ENCODE measurements at regions not wholly inside any gene's neighbourhood (a gene's known extent, or its start where the extent isn't known, plus 50 kb on each side); places are given as distances from the start of the nearest gene placed in this dataset.
"Not testable (repeated sequence)": the region's sequence is repeated elsewhere in the genome, so short reads cannot be mapped to it uniquely, and the experiment has no call there.

DNA sequence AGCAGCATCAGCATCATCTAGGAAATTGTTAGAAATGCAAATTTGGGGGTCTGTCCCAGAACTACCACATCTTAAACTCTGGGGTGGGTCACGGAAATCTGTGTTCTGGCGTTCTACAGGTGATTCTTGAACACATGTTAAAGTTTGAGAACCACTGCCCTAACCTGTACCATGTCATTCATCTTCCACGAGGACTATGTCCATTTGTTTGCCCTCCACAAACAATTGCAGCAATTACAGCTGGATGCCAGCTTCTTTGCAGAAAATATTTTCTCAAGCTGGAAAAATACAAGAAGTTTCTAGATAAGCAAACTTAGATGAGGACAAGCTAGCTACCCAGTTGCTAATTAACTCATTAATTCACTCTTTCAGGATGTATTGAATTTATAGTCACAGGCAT is 54.1 kb downstream of the MAFB start:
- in situ Hi-C loops (cut with MboI; ENCODE audit: low sequenced_read_pairs), result no loop called here

DNA sequence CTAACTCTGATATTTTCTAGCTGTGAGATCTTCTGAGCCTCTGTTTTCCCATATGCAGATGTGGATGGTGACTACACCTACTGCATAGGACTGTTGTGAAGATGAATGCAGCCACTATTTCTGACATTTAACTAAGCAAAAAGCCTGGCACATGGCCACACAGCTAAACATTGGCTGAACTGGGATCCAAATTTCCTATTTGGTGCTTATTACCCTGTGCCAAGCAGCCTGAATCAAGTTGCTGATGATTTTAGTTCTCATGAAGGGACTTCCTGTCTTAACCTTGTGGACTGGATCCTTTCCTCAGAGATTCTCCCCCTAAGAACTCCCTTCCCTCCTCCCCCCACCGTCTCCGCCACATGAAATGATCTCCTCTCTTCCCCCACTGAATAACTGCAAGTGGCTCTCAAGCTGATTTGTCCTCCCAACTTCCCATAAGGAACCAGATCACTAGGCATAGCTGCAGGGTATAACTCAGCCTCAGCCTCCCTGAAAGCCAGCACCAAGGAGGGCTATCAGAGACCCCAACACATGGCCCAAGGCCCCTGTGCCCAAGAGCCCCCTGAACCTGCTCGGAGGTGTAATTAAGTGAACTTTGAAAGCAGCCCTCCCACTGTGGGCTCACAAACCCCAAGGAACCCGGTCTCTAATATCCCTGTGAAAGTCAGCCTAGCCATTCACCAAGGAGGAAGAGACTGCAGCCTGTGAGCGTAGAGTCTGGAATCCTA is 55.7 kb downstream of the MAFB start:
- in situ Hi-C loops (cut with MboI; ENCODE audit: low sequenced_read_pairs), result no loop called here

DNA sequence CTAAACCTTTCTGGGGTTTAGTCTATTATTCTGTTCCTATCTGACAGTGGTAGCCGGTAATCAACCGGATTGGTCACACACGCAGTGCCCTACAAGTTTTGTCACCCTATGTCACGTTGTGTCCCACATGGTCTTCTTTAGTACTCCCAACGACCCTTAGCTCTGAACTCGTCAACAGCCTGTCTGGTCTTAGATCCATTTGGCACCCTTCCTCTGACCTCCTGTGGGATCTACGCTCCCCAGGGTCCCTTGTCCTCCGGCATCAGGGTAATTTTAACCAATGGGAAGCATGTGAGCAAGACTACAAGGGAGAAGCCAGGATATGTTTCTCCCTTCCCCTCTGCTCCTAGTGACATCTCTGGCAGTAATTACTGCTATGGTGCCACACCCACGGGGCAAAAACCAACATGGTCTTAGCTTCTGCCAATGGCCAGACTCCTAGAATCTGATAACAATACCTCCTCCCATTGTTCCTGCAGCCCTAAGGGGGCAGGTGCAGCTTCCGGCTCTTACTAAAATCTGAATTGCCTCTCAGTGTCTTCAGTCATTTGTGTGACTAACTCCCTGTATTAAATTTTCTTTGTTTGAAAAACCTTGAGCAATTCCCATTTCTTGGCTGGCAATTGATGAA is 56.6 kb downstream of the MAFB start:
- in situ Hi-C loops (cut with MboI; ENCODE audit: low sequenced_read_pairs), result no loop called here

DNA sequence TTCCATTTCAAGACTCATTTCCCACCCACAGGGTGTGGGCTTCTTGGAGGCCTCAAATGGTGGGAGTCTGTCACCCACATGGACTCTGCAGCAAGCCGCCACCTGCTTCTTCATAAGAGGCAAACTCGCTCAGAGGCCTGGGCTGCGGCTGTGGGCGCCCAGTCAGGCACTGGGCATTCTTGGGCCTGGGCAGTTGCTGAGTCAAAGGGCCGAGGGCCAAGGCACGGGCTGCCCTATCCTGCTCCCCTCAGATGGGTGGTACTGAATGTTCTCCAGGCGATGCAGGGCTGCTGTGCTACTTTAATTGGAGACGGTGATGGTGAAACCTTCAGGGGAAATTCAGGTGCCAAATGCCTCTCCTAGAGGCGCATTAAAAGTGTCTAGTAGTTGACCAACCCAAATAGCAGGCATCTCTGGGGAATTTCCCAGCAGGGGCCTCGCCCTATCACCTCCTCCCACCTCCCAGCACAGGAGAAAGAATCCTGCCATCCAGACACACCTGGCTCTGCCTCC is 57.9 kb downstream of the MAFB start:
- in situ Hi-C loops (cut with MboI; ENCODE audit: low sequenced_read_pairs), result no loop called here

DNA sequence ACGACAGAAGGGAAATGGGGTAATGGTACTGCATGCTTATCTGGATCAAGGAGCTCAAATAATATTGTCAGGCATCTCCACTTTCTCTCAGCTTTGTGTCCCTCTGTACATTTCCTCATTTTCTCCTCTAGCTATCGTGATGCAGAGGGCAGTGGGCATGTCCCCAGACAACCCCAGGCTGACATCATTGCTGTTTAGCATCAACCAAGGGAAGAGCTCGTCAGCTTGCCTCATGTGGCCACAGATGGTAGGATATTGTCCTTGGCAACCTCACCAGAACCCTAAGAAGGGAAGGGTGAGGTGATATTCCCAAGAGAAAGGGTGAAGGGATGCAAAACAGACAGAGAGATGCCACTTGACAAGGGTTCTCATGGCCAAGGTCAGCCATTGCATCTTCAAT is 58.3 kb downstream of the MAFB start:
- in situ Hi-C loops (cut with MboI; ENCODE audit: low sequenced_read_pairs), result no loop called here

DNA sequence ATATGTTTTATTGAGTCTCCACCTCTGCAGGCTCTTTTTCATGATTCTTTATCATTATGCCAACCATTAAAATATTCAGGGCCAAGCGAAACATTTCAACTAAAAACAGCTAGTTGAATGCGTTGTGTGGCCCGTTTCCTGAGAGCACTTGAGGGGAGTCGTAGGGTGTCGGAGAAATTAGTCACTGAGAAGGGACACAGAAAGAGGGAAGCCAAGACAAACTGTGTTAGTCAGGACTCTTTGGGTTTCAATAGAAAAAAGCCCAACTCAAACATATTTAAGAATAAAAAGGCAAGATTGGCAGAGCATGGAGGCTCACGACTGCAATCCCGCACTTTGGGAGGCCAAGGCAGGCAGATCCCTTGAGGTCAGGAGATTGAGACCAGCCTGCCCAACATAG is 58.9 kb downstream of the MAFB start:
- in situ Hi-C loops (cut with MboI; ENCODE audit: low sequenced_read_pairs), result no loop called here

DNA sequence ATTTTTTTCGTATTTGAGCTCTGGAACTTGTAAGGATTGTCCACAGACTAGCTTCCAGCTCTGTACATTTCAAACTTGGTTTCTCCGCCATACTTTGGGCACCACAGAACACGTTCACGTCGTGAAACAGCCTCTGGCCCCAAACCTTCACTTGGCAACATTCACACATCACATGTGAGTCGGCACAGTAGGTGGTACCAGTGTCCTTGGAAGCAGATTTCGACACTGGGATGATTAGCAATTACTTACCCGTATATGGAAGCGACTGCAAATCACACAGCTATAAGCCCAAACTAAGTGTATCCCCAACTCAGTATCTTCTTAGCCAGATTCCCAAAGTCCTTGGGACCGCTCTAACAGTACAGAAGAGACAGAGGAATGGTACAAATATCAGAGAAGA is 60.2 kb downstream of the MAFB start:
- in situ Hi-C loops (cut with MboI; ENCODE audit: low sequenced_read_pairs), result no loop called here

DNA sequence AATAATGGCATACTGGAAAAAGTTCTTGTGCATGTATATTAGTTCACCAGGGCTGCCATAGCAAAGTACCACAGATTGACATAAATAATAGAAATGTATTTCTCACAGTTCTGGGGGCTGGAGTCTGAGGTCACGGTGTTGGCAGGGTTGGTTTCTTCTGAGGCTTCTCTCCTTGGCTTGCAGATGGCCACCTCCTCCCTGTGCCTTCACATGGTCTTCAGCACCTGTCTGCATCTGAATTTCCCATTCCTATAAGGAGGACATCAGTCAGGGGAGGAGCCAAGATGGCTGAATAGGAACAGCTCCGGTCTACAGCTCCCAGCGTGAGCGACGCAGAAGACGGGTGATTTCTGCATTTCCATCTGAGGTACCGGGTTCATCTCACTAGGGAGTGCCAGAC is 70.0 kb downstream of the MAFB start:
- in situ Hi-C loops (cut with MboI; ENCODE audit: low sequenced_read_pairs), result not testable (repeated sequence)

DNA sequence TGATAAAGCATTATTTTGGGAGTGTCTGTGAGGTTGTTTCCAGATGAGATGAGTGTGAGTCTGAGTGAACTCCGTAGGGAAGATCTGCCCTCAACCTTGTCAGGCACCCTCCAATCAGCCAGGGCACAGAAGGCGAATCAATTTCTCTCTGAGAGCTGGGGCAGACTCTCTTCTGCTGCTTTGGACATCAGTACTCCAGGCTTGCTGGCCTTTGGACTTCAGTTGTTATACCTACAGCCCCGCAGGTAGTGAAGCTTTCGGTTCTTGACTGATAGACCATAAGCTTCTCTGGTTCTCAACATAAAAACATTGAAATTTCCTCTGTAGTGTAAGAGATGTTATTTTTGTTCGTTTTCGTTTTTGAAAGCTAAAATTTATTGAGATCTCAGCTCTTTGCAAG is 71.4 kb downstream of the MAFB start:
- in situ Hi-C loops (cut with MboI; ENCODE audit: low sequenced_read_pairs), result no loop called here

DNA sequence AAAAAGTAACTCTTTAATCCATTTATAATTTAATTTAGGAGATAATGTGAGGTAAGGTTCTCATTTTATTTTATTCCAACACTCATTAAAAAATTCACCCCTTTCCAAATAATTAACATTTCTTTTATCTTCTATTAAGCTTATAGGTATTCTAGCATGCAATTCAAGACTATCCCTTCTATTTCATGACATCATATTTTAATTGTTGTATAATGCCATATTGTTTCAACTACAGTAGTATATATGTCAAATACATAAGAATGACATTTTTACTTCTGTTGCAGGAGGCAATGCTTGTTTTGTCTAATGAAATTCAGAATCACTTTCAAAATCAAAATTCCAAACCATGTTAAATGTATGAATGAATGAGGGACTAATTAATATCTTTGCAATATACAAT is 76.2 kb downstream of the MAFB start:
- in situ Hi-C loops (cut with MboI; ENCODE audit: low sequenced_read_pairs), result no loop called here

DNA sequence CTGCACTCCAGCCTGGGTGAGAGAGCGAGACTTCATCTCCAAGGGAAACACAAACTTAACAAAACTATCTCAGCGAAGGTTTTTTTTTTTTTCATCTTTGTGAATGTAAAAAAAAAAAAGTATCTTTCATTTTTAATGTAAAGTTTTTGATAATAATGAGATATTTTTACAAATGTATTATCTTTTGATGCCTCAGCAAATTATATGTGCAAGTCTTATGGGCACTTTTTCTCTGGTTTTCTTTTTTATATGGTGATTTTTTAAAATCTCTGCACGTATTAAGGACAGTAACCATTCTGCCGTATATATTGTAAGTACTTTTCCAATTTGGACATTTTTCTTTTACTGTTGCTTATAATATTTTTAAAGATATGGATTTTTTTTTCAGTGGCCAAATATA is 76.8 kb downstream of the MAFB start:
- in situ Hi-C loops (cut with MboI; ENCODE audit: low sequenced_read_pairs), result no loop called here

DNA sequence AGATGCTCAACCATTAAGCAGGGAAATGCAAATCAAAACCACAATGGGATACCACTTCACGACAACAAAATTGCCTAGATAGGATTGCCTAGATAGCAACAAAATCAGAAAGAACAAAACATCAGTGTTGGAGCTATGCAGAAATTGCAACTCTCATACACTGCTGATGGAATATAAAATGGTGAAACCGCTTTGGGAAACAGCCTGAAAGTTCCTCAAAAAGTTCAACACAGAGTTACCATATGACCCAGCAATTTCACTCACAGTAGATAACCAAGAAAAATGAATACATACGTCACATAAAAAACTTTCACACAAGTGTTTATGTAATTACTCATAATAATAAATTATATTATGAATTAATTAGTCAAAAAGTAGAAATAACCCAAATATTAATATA is 78.3 kb downstream of the MAFB start:
- in situ Hi-C loops (cut with MboI; ENCODE audit: low sequenced_read_pairs), result no loop called here

DNA sequence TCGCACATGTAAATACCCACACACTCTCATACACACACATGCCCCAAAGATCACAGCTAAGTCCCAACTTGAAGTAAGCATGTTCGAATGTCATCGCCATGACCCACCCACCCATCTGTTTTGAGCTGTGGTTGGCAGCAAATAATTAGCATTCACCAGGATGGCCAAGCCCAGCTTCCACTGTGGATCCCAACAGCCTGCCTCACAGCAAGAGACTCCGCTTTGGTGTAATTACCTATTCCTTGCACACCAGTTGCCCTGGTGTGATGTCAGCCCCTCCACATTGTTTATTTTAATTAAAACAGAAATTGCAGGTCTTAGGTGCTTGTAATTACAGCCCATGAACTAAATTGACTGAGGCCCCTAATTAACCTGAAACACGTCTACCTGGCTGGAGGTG is 81.1 kb downstream of the MAFB start:
- in situ Hi-C loops (cut with MboI; ENCODE audit: low sequenced_read_pairs), result no loop called here

DNA sequence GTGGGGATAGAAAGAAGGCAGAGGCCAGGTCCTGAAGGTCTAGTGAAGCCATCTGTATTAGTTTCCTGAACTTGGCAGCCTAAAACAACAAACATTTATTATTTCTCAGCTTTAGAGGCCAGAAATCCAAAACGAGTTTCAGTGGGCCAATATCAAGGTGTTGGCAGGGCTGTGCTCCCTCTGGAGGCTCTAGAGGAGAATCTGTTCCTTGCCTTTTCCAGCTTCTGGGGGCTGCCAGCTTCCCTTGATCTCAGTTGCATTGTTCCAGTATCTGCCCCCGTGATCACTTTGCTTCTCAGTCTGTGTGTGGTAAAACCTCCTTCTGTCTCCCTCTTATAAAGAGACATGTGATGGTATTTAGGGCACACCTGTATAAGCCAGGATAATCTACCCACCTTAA is 82.4 kb downstream of the MAFB start:
- in situ Hi-C loops (cut with MboI; ENCODE audit: low sequenced_read_pairs), result no loop called here

DNA sequence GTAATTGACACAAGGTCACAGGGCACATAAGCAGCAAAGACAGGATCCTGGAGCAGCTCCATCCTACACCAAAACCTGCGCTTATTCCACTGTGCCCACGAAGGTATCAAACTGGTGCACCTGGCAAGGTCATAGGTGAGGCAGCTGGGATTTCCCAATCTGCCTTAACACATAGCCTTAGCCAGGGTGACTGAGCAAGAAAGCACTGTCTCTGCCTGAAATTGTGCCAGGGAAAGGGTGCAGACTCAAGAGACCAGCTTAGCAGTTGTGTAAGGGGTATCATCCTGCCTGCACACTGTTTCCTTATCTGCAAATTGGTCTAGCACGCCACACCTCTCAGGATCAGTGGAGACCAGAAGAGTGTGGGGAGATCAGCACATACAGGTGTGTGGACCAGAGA is 82.8 kb downstream of the MAFB start:
- in situ Hi-C loops (cut with MboI; ENCODE audit: low sequenced_read_pairs), result no loop called here

DNA sequence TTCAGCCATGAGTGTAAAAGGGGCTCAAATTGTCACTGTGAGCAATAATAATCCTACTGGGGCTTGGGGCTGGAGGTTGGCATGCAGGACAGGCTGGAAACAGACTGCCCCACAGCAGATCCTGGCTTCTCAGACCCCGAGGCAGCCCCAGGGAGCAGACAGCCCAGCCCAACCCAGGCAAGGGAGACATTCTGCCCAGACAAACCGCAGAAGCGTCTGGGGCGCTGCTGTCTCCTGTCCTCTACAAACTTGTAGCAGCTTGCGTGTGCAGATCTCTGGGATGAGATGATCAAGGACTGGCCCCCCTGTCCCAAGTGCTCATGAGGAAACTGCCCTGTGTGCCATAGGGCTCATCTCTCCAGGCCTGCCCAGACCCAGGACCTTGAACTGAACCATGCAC is 84.6 kb downstream of the MAFB start:
- in situ Hi-C loops (cut with MboI; ENCODE audit: low sequenced_read_pairs), result no loop called here

DNA sequence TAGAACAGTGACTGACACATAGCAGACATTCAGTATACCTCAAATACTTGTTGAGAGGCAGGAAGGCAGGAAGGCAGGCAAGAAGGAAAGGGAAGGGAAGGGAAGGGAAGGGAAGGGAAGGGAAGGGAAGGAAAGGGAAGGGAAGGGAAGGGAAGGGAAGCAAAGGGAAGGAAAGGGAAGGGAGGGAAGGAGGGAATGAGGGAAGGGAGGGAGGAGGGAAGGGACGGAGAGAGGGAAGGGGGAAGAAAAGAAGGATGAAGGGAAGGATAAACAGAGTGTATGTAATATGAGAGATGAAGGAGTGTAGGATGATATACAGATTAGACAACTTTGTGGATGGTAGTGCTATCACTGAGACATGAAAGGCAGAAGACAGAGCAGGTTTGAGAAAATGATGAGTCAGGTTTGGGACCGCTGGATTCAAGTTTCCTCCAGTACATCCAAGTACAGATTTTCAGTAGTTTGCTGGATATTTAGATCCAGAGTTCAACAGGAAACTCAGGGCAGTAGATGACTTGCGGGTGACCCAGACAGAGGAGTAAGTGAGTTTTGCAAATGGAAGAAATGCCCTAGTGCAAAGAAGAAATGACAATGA is 85.9 kb downstream of the MAFB start:
- in situ Hi-C loops (cut with MboI; ENCODE audit: low sequenced_read_pairs), result no loop called here

DNA sequence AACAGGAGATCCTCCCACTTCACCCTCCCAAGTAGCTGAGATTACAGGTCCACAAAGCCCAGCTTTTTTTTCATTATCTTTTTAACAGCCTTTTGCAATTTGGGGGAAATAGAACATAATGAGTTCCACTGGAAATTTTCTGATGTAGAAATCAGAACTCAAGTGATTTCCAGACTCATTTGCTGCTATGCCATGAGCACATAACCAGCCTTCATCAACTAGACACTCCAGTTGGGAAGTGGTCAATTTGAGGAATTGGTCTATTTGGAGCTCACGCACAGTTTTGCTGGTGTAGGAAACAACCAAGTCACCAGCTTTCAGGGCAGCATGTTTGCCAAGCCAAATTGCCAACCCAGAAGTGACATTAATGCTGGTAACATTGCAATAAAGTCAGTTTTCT is 86.7 kb downstream of the MAFB start:
- in situ Hi-C loops (cut with MboI; ENCODE audit: low sequenced_read_pairs), result no loop called here

DNA sequence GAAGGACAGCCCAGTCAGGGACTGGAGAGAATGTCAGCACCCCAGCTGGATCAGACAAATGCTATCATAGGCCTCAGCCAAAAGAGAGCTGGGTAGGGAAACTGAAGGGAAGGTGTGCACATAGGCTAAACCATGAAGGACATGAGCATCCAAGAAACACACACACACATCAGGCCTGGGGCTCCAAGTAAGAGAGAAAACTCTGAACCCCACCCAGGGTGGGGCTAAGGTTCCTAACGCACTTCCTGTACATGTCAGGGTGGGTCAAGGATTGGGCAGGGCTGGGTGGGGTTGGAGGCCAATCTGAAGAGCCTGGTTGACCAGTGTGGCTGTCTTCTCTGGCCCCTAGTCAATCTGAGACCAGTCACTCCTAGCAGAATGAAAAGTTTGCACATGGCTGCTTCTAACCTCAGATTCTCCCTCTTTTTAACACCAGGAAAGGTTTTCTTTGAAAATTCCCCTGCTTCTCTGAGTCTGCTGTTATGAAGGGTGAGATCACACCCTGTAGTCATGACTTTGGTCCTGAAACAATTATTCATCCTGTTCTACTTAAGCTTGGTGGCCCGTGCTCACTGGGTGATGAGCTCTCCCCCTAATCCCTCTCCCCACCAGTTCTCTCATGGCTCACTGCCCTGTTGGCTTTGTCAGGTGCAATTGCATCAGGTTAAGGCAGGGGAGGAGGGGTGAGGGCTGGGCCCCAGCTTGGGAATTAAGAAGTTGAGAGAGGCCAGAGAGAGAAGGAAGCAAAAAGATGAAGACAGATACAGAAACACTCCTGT is 88.4 kb downstream of the MAFB start:
- in situ Hi-C loops (cut with MboI; ENCODE audit: low sequenced_read_pairs), result no loop called here

DNA sequence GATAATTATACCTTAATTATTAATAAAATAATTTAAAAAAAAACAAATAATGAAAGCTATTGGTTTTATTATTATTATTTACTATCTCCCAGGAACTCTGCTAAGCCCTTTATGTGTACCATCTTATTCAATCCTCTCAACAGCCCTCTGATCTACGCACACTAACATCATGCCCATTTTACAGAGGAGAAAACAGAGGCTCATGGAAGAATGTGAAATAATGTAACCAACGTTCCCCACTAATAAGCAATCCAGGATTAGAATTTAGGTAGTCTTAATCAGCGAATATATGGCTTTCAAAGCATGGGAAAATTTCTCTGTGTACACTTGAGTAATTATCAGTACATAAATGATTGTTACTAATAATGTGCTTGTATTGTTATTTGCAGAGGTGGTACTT is 89.0 kb downstream of the MAFB start:
- in situ Hi-C loops (cut with MboI; ENCODE audit: low sequenced_read_pairs), result no loop called here

DNA sequence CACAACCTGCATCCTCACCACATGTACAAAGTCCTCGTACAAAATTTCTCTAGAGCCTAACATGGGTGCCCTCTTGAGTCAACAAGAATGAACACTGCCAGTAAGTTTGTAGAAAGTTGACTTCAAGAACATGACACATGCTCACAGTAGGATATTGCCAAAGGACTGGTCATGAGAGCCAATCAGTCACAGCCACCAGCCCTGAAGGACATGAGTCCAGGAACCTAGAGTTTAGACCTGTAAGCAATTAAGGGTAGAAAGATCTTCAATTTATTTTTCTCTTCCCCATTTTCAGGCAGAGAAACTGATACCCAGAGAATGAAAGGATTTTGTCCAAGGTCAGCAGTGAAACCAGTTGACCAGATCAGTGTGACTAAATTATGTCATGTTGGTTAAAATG is 96.1 kb downstream of the MAFB start:
- in situ Hi-C loops (cut with MboI; ENCODE audit: low sequenced_read_pairs), result no loop called here

DNA sequence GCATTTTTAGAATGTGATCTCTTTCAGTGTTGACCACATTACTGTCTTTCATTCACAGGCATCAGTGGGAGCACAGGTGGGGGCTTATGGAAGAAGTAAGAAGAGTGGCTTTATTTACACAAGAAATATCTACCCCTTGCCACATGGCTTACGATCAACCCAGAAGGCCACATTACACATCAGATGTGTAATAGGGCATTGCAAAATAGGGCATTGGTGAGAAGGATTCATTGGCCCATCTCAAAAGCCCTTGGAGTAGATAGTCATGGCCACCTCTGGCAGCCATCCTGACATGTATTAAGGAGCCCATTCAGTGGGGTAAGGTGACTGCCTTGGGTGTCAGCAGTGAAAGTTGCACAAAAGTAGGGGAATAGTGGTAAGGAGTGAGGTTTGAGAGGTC is 97.5 kb downstream of the MAFB start:
- in situ Hi-C loops (cut with MboI; ENCODE audit: low sequenced_read_pairs), result no loop called here
